BJ (cell line): ENCODE measurements at regions not wholly inside any gene's neighbourhood (a gene's known extent, or its start where the extent isn't known, plus 50 kb on each side); places are given as distances from the start of the nearest gene placed in this dataset.

ENCODE experiments used
- CTCF ChIA-PET: fragments of 350-600 bp; formaldehyde crosslinking; extraction: SDS; loops from one replicate; lab custom pipeline; 2021; ENCODE audit warnings: antibody characterized with exemption, inconsistent platforms; lab: Yijun Ruan, JAX
- POLR2A ChIA-PET: fragments of 300-600 bp; sonication (Branson Sonifier 250); formaldehyde crosslinking; extraction: SDS; loops from one replicate; lab custom pipeline; 2021; ENCODE audit warnings: antibody characterized with exemption; lab: Charles Lee
- DNase-seq: peaks from one replicate; pipeline ENCODE4 v3.0.0-alpha.2; 2011; ENCODE audit warnings: low read depth
- H3K27me3 ChIP-seq: 2 replicates; pipeline ENCODE4 v1.6.0; 2011; ENCODE audit warnings: low read length; ENCODE audit not compliant: control insufficient read depth, insufficient read depth
- H3K36me3 ChIP-seq: 2 replicates; pipeline ENCODE4 v1.5.1; 2011; ENCODE audit warnings: low read length; ENCODE audit not compliant: control insufficient read depth, insufficient read depth
- H3K4me3 ChIP-seq: 2 replicates; pipeline ENCODE4 v1.5.1; 2011; ENCODE audit warnings: low read depth, mild to moderate bottlenecking, control low read depth, low read length
- CTCF ChIP-seq: IDR thresholded peaks from 2 replicates; pipeline ENCODE4 v1.5.1; 2011; ENCODE audit warnings: low read depth, mild to moderate bottlenecking, control low read depth, inconsistent platforms, low read length, moderate library complexity; ENCODE audit not compliant: insufficient read depth

GRCh38 chr15:31866248-31866647 is 164.1 kb upstream of the CHRNA7 start:
- H3K4me3 ChIP-seq: no peak overlapping the region
- no peaks in the 10 kb centered on the region for H3K36me3 ChIP-seq
- H3K27me3 ChIP-seq: peaks cover 6% of the 10 kb centered on the region
- CTCF ChIA-PET: no interaction called here
- POLR2A ChIA-PET: no interaction called here
- no peak for TF ChIP-seq CTCF
- DNase-seq: no peak

- DNase-seq: no peak
- H3K27me3 ChIP-seq: peaks cover 6% of the 10 kb centered on the region
- H3K36me3 ChIP-seq: no peaks in the 10 kb centered on the region
- TF ChIP-seq CTCF: peak; percentile 77
- ChIA-PET POLR2A (no interaction called here), CTCF (interaction anchor here (0.6 to 0.7 kb wide), 2 partner anchors 20 to 49 kb away, joined by 3 to 5 read pairs; no protein-coding TSS in a partner anchor)
- H3K4me3 ChIP-seq: no peak overlapping the region
Measured at GRCh38 chr15:31867536-31868442, 162.5 kb upstream of the CHRNA7 start.

- POLR2A ChIA-PET: no interaction called here
- H3K4me3 ChIP-seq: peak overlapping the region; percentile 56
- no peak for DNase-seq
- CTCF ChIA-PET: no interaction called here
- no peak for TF ChIP-seq CTCF
- no peaks in the 10 kb centered on the region for H3K36me3 ChIP-seq
- peaks cover 6% of the 10 kb centered on the region for H3K27me3 ChIP-seq
Measured at GRCh38 chr15:31869686-31870307, 160.5 kb upstream of the CHRNA7 start.

- H3K27me3 ChIP-seq: peaks cover 6% of the 10 kb centered on the region
- DNase-seq: no peak
- H3K36me3 ChIP-seq: no peaks in the 10 kb centered on the region
- H3K4me3 ChIP-seq: peak within 1 kb of the TSS; percentile 56
- ChIA-PET POLR2A (no interaction called here), CTCF (no interaction called here)
- no peak for TF ChIP-seq CTCF
Measured at GRCh38 chr15:31870328-31871165, 159.8 kb upstream of the CHRNA7 start, which contains the start of gene OTUD7A. Gene OTUD7A, minus strand, starts transcription at chr15:31870673.
